ENCODE measurements at regions not wholly inside any gene's neighbourhood (a gene's known extent, or its start where the extent isn't known, plus 50 kb on each side); places are given as distances from the start of the nearest gene placed in this dataset.

- no peak for DNase-seq
Observed at GRCh38 chr14:105818712-105819005, 292.3 kb downstream of the TMEM121 start.

- no peak for DNase-seq
Observed at GRCh38 chr14:105830171-105830570, 303.8 kb downstream of the TMEM121 start.

GRCh38 chr14:105836160-105836559, 309.8 kb downstream of the TMEM121 start:
- DNase-seq: no peak

- DNase-seq: no peak
Observed at GRCh38 chr14:105836730-105837129, 310.3 kb downstream of the TMEM121 start.

GRCh38 chr14:105837349-105838063, 311.1 kb downstream of the TMEM121 start:
- no peak for DNase-seq

GRCh38 chr14:105838107-105838506, 311.7 kb downstream of the TMEM121 start:
- DNase-seq: no peak

GRCh38 chr14:105838591-105839424, 312.4 kb downstream of the TMEM121 start:
- DNase-seq: no peak

GRCh38 chr14:105839425-105840265, 313.3 kb downstream of the TMEM121 start:
- no peak for DNase-seq

GRCh38 chr14:105840266-105841021, 314.1 kb downstream of the TMEM121 start:
- no peak for DNase-seq

GRCh38 chr14:105841022-105842009, 314.9 kb downstream of the TMEM121 start:
- DNase-seq: no peak

GRCh38 chr14:105842105-105842504, 315.7 kb downstream of the TMEM121 start:
- no peak for DNase-seq

- DNase-seq: no peak
Observed at GRCh38 chr14:105843444-105844046, 317.2 kb downstream of the TMEM121 start.

- no peak for DNase-seq
Observed at GRCh38 chr14:105844047-105844630, 317.8 kb downstream of the TMEM121 start.

GRCh38 chr14:105844810-105845724, 318.7 kb downstream of the TMEM121 start:
- no peak for DNase-seq

GRCh38 chr14:105845725-105846309, 319.4 kb downstream of the TMEM121 start:
- no peak for DNase-seq

- no peak for DNase-seq
Observed at GRCh38 chr14:105846312-105846711, 319.9 kb downstream of the TMEM121 start.

GRCh38 chr14:105847400-105847799, 321.0 kb downstream of the TMEM121 start:
- no peak for DNase-seq

GRCh38 chr14:105848570-105848969, 322.2 kb downstream of the TMEM121 start:
- DNase-seq: no peak

Data from HCEC 1CT (cell line).